SK-N-SH (cell line): ENCODE measurements at regions not wholly inside any gene's neighbourhood (a gene's known extent, or its start where the extent isn't known, plus 50 kb on each side); places are given as distances from the start of the nearest gene placed in this dataset.

Source experiments
- small RNA-seq, 7 experiments: library from RNA; depleted of rRNA; stranded (forward); fragments of <200 nt; gene quantifications; one replicate each; pipeline ENCODE3, GENCODE V24; 2012

Small RNA genes lying in the stretch of these regions (small RNA-seq; reads per million reads assigned to genes)
- 0 to 0.10 (median 0) reads per million in 7 experiments for gene RPL21P41
